OCI-LY7 (cell line): ENCODE measurements at regions not wholly inside any gene's neighbourhood (a gene's known extent, or its start where the extent isn't known, plus 50 kb on each side); places are given as distances from the start of the nearest gene placed in this dataset.

ENCODE experiments used
- CTCF ChIP-seq: fragments of 200-600 bp; sonication (generic); conservative IDR thresholded peaks from 2 replicates; pipeline ENCODE4 v1.5.1; 2014; ENCODE audit warnings: mild to moderate bottlenecking, antibody characterized with exemption, low read length, moderate library complexity, mixed read lengths
- EZH2phosphoT487 ChIP-seq: fragments of 200-600 bp; sonication (generic); IDR thresholded peaks from 2 replicates; pipeline ENCODE4 v1.6.1; 2018; ENCODE audit warnings: low read depth, borderline replicate concordance, mild to moderate bottlenecking, mixed run types, antibody characterized with exemption, low read length, moderate library complexity, mixed read lengths

GRCh38 chr2:105690566-105690965 is 54.1 kb upstream of the NCK2 start:
- TF ChIP-seq CTCF: no peak
- TF ChIP-seq EZH2phosphoT487: no peak
